ENCODE measurements at regions not wholly inside any gene's neighbourhood (a gene's known extent, or its start where the extent isn't known, plus 50 kb on each side); places are given as distances from the start of the nearest gene placed in this dataset.

DNA sequence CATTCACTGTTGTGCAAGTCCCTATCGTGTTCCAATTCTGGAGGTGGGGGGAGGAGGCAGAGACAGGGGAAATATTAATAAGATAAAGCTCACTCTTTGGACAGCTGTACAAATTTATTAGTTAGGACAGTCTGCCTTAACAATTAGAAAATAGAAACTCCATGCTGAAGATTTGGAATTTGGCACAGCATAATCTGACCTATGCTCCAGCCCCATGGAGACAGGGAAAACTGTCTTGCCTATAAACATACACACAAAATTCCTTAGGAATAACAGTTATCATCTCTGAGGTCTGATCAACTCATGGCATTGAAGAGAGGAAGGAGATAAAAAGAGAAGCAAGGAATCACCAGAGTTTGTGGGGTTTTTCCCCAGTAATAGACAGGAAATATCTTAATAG is 335.4 kb upstream of the MEOX2 start:
- no peak for DNase-seq (ENCODE audit: low read depth)
- TF ChIP-seq, protein P1, sequence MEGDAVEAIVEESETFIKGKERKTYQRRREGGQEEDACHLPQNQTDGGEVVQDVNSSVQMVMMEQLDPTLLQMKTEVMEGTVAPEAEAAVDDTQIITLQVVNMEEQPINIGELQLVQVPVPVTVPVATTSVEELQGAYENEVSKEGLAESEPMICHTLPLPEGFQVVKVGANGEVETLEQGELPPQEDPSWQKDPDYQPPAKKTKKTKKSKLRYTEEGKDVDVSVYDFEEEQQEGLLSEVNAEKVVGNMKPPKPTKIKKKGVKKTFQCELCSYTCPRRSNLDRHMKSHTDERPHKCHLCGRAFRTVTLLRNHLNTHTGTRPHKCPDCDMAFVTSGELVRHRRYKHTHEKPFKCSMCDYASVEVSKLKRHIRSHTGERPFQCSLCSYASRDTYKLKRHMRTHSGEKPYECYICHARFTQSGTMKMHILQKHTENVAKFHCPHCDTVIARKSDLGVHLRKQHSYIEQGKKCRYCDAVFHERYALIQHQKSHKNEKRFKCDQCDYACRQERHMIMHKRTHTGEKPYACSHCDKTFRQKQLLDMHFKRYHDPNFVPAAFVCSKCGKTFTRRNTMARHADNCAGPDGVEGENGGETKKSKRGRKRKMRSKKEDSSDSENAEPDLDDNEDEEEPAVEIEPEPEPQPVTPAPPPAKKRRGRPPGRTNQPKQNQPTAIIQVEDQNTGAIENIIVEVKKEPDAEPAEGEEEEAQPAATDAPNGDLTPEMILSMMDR (IDR thresholded peaks at IDR 0.05; ENCODE audit: low read length, missing control alignments), result no peak
- no peak overlapping the region for H3K4me3 ChIP-seq (replicated peaks; ENCODE audit: low read depth, low read length)

GRCh38 chr7:16015981-16016380 is 329.5 kb upstream of the MEOX2 start:
- TF ChIP-seq, protein P1 (IDR thresholded peaks at IDR 0.05; ENCODE audit: low read length, missing control alignments), result no peak
- DNase-seq (ENCODE audit: low read depth), result no peak
- H3K4me3 ChIP-seq (replicated peaks; ENCODE audit: low read depth, low read length), result no peak overlapping the region

DNA sequence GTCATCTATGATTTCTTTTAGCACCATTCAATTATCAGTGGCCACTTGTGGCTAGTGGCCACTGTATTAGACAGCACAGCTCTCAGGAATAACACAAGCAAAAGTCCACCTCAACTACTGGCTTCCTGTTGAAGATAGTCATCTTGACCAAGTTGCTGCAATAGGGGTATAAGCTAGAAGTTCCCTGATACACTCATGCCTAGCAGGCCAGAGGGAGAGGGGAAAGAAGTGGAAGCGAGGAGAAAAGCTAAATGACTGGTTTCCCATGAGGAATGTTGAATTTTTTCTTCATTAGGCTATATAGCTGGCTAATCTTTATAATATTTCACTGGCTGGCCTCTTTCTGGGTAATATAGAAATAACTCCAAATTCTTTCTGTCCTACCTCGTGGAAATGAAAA is 327.5 kb upstream of the MEOX2 start:
- DNase-seq (ENCODE audit: low read depth), result no peak
- TF ChIP-seq, protein P1 (IDR thresholded peaks at IDR 0.05; ENCODE audit: low read length, missing control alignments), result no peak
- no peak overlapping the region for H3K4me3 ChIP-seq (replicated peaks; ENCODE audit: low read depth, low read length)

- no peak for DNase-seq (ENCODE audit: low read depth)
- no peak overlapping the region for H3K4me3 ChIP-seq (replicated peaks; ENCODE audit: low read depth, low read length)
- TF ChIP-seq, protein P1 (IDR thresholded peaks at IDR 0.05; ENCODE audit: low read length, missing control alignments), result no peak
These were observed 321.4 kb upstream of the MEOX2 start for GRCh38 chr7:16007911-16008310.

DNA sequence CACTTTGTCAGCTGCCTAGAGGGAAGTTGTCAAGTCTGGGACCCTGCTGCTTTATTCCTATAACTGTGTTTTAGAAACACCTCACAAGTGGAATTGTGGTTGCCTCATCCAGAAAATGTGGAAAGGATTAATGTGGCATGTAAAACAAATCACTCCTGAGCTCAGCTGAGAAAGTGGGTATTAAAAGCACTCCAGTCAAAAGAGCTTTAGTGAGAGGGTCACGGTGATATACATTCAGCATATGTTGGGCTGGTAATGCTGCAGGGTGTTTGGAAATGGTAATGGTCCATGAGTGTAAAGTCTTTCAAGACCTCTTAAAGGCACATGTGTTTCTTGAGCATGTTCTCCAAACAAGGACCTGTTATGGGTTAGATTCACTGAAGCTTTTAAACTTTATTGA is 318.2 kb upstream of the MEOX2 start:
- no peak for DNase-seq (ENCODE audit: low read depth)
- no peak overlapping the region for H3K4me3 ChIP-seq (replicated peaks; ENCODE audit: low read depth, low read length)
- TF ChIP-seq, protein P1 (IDR thresholded peaks at IDR 0.05; ENCODE audit: low read length, missing control alignments), result no peak

GRCh38 chr7:16001477-16001876 is 315.0 kb upstream of the MEOX2 start:
- TF ChIP-seq, protein P1 (IDR thresholded peaks at IDR 0.05; ENCODE audit: low read length, missing control alignments), result no peak
- no peak for DNase-seq (ENCODE audit: low read depth)
- H3K4me3 ChIP-seq (replicated peaks; ENCODE audit: low read depth, low read length), result no peak overlapping the region

GRCh38 chr7:15998617-15999016 is 312.1 kb upstream of the MEOX2 start:
- TF ChIP-seq, protein P1 (IDR thresholded peaks at IDR 0.05; ENCODE audit: low read length, missing control alignments), result no peak
- no peak for DNase-seq (ENCODE audit: low read depth)
- no peak overlapping the region for H3K4me3 ChIP-seq (replicated peaks; ENCODE audit: low read depth, low read length)

Measured in fibroblast of pulmonary artery (primary cell).